GM12872 (cell line): ENCODE measurements at regions not wholly inside any gene's neighbourhood (a gene's known extent, or its start where the extent isn't known, plus 50 kb on each side); places are given as distances from the start of the nearest gene placed in this dataset.

Experiments used
- TF ChIP-seq, protein P1 (sequence below): IDR thresholded peaks from 3 replicates; pipeline ENCODE4 v1.5.1; 2011; ENCODE audit warnings: low read depth, mild to moderate bottlenecking, low read length, moderate library complexity; ENCODE audit not compliant: insufficient read depth

DNA sequence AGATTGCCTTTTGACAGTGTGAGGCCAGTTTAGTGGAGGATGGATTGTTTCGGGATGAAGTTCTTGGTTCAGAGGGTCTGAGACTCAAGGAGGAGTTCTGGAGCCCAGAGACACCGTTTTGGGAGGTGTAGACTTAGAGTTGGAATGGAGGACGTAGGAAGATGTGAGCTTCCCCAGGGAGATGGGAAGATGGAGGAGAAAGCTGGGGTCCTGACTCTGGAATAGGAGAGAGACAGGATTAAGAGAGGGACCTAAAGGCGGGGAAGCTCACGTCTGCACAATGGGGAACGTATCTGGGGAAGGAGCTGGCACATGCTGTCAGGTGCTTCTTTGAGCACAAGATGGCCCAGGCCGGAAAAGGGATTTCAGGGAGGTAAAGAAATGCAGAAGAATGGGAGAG lies 71.3 kb upstream of the CLDN5 start:
- TF ChIP-seq, protein P1, sequence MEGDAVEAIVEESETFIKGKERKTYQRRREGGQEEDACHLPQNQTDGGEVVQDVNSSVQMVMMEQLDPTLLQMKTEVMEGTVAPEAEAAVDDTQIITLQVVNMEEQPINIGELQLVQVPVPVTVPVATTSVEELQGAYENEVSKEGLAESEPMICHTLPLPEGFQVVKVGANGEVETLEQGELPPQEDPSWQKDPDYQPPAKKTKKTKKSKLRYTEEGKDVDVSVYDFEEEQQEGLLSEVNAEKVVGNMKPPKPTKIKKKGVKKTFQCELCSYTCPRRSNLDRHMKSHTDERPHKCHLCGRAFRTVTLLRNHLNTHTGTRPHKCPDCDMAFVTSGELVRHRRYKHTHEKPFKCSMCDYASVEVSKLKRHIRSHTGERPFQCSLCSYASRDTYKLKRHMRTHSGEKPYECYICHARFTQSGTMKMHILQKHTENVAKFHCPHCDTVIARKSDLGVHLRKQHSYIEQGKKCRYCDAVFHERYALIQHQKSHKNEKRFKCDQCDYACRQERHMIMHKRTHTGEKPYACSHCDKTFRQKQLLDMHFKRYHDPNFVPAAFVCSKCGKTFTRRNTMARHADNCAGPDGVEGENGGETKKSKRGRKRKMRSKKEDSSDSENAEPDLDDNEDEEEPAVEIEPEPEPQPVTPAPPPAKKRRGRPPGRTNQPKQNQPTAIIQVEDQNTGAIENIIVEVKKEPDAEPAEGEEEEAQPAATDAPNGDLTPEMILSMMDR, result no peak

DNA sequence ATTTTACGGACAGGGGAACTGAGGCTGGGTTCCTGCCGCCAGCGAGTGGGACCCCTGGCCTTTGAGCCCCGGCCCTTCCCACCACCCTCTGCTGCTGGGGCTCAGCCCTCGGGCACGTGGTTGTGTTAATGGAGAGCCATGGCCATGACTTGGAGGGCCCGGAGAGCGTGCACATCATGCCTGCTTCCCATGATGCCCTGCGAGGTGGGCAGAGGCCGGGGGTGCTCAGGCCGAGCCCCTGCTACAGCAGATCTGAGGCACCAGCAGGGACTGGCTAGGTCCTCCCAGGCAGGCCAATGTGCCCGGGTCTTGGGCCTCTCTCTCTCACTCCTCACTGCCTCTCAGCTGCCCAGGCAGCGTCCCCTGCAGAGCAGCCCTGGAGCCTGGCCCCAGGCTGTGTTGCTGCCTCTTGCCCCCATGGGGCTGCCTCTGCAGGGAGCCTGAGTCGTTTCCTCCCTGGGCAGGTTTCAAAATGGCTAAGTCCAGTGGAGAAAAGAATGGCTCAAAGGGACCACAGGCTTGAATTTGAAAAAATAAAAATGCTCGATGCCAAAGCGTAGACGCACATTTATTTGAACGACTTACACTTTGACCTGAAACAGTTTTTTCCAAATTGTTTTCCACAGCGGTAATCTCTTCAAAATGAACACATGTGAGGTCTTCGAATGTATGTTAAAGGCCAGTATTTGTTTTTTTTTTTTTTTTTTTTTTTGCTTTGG lies 72.6 kb upstream of the CLDN5 start:
- TF ChIP-seq, protein P1, result no peak

GRCh38 chr22:19597399-19597735 lies 73.2 kb upstream of the CLDN5 start:
- TF ChIP-seq, protein P1, result no peak

DNA sequence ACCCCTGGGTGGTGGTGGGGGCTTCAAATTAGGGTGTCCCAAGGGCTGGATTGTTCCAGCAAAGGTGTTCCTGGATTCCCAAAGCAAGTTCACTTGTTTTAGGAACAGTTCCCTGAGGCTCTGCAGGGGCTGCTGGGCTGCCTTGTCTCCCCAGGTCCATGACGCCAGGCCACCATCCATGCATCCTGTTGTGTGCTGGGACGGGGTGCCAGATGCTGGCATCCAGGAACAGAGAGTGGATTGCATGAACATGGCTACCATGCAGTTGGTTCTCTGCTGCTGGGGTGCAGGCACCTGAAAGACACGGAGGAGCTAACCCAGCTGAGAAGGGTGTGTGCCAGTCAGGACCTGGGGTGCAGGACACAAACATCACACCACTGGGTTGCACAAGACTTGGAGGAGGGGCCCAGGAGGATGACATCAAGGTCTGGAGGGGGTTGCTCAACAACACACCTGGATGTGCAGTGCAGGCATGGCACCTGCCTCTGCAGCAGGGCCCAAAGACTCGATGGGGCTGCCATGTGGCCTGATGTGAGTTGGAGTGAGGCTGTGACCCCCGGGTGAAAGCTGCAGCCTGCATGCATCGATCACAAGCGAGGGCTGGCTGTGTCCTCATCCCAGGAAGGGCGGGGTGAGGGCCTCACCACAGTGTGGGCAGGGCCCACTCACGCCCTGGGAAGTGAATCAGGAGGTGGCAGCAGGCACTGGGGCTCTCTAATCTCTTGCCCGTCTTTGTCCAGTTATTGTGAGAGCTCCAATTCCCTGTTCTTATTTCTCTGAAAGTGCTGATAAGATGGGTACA lies 74.0 kb upstream of the CLDN5 start:
- TF ChIP-seq, protein P1, result no peak

- TF ChIP-seq, protein P1, result no peak
Measured at GRCh38 chr22:19599004-19599403, 74.8 kb upstream of the CLDN5 start.

GRCh38 chr22:19599626-19600243 lies 75.5 kb upstream of the CLDN5 start:
- TF ChIP-seq, protein P1, result no peak

- TF ChIP-seq, protein P1, result no peak
Measured at GRCh38 chr22:19603767-19604166, 79.6 kb upstream of the CLDN5 start.
